Ovary (tissue), 3 donors: ENCODE measurements at regions not wholly inside any gene's neighbourhood (a gene's known extent, or its start where the extent isn't known, plus 50 kb on each side); places are given as distances from the start of the nearest gene placed in this dataset.
"Not testable (repeated sequence)": the region's sequence is repeated elsewhere in the genome, so short reads cannot be mapped to it uniquely, and the experiment has no call there.

ENCODE experiments used
- EP300 ChIP-seq: sonication (generic); formaldehyde crosslinking; IDR thresholded peaks from one replicate; pipeline ENCODE4 v1.6.1; 2017; ENCODE audit warnings: antibody characterized with exemption
- POLR2A ChIP-seq: fragments of 450-650 bp; IDR thresholded peaks from one replicate; pipeline ENCODE4 v1.6.1; 2017; ENCODE audit warnings: antibody characterized with exemption, mild to moderate bottlenecking, moderate library complexity
- TF ChIP-seq, protein P1 (sequence below), 3 donors: fragments of 450-650 bp in 2 of 3; fragments of 200-600 bp in 1 of 3; IDR thresholded peaks; one replicate each; pipeline versions ENCODE4 v1.5.1 to v1.8.0; 2016 to 2022; ENCODE audit warnings: antibody characterized with exemption in 3 of 3, mild to moderate bottlenecking in 1 of 3
- donor health status: DM: no; HTN: no; CAD: no.

DNA sequence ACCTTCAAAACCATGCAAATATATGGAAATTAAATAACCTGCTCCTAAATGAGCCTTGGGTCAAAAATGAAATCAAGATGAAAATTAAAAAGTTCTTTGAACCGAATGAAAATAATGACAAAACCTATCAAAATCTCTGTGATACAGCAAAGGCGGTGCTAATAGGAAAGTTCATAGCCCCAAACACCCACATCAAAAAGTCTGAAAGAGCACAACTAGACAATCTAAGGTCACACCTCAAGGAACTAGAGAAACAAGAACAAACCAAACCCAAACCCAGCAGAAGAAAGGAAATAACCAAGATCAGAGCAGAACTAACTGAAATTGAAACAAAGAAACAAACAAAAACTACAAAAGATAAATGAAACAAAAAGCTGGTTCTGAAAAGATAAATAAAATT is 477.7 kb upstream of the ARHGEF26 start:
- not testable (repeated sequence) for TF ChIP-seq POLR2A, EP300
- TF ChIP-seq, protein P1, sequence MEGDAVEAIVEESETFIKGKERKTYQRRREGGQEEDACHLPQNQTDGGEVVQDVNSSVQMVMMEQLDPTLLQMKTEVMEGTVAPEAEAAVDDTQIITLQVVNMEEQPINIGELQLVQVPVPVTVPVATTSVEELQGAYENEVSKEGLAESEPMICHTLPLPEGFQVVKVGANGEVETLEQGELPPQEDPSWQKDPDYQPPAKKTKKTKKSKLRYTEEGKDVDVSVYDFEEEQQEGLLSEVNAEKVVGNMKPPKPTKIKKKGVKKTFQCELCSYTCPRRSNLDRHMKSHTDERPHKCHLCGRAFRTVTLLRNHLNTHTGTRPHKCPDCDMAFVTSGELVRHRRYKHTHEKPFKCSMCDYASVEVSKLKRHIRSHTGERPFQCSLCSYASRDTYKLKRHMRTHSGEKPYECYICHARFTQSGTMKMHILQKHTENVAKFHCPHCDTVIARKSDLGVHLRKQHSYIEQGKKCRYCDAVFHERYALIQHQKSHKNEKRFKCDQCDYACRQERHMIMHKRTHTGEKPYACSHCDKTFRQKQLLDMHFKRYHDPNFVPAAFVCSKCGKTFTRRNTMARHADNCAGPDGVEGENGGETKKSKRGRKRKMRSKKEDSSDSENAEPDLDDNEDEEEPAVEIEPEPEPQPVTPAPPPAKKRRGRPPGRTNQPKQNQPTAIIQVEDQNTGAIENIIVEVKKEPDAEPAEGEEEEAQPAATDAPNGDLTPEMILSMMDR (IDR thresholded peaks at IDR 0.05): not testable (repeated sequence)
